Ectodermal cell (in vitro differentiated cells): ENCODE measurements at regions not wholly inside any gene's neighbourhood (a gene's known extent, or its start where the extent isn't known, plus 50 kb on each side); places are given as distances from the start of the nearest gene placed in this dataset.

ENCODE experiments used
- H3K27ac ChIP-seq: 2 replicates; pipeline ENCODE4 v1.7.0; 2013; ENCODE audit warnings: mild to moderate bottlenecking, low read depth, low read length; ENCODE audit not compliant: insufficient read depth, poor library complexity, severe bottlenecking
- H3K27me3 ChIP-seq: 2 replicates; pipeline ENCODE4 v1.7.0; 2013; ENCODE audit warnings: mild to moderate bottlenecking, low read length; ENCODE audit not compliant: insufficient read depth, control insufficient read depth, poor library complexity, severe bottlenecking
- H3K36me3 ChIP-seq: one replicate; pipeline ENCODE4 v1.7.0; 2013; ENCODE audit warnings: low read length; ENCODE audit not compliant: control insufficient read depth, insufficient read depth
- H3K4me1 ChIP-seq: one replicate; pipeline ENCODE4 v1.7.0; 2013; ENCODE audit warnings: low read length; ENCODE audit not compliant: control insufficient read depth, insufficient read depth
- H3K4me3 ChIP-seq: 2 replicates; pipeline ENCODE4 v1.7.0; 2013; ENCODE audit warnings: low read depth, low read length, control low read depth; ENCODE audit not compliant: insufficient read depth
- H3K9me3 ChIP-seq: 2 replicates; pipeline ENCODE4 v1.7.0; 2013; ENCODE audit warnings: mild to moderate bottlenecking, low read length, moderate library complexity; ENCODE audit not compliant: control insufficient read depth
- WGBS, 2 experiments: methylation state at CpG; one replicate each; pipeline ENCODE4 v1.1.7; 2013; ENCODE audit warnings: missing lambda C conversion rate in 2 of 2; 5-methylcytosine and 5-hydroxymethylcytosine counted together

DNA sequence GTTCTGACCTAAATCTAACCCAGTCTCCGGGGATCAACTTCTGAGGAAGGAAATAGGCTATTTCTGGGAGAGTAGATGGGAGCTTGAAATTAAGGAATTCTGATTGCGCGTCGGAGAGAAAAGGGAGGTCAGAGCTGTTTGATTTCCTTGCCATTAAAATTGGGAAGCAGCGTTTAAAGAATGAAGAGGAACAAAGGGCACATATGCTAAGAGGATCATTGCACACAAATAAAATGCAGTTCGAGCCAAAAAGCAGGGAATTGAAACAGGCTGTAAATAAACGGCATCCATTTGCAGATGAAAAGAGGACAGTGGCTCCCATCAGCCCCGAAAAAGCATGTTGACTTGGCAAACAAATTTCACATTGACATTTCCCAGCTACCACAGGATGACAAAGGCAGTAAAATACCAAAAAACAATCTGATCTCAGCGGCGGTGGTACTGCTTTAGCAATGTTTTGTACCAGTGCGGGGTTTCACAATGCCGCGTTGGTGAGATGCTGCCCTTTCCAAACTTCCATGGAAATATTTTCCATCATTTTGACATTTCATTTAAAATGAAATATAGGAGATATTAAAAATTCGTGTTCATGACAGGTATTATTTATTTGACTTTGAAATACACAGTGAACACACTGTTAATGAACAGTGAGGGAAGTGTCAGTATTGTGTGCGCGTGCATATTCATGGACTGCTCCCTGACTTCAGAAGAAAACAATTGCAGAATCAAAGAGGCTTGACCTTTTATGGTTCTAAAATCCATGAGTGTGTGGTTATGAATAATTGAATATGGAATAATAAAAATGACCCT is 108.8 kb downstream of the SQOR start:
- Histone ChIP-seq H3K27me3 (no peaks in the 10 kb centered on the region), H3K9me3 (no peaks in the 10 kb centered on the region), H3K36me3 (no peaks in the 10 kb centered on the region), H3K4me1 (no peaks in the 10 kb centered on the region), H3K4me3 (no peak overlapping the region), H3K27ac (no peak overlapping the region)
- 76 to 77% methylated on average over 16 of the region's 16 CpGs for WGBS, 2 experiments

GRCh38 chr15:45744236-45744589 is 109.4 kb downstream of the SQOR start:
- Histone ChIP-seq H3K4me3 (no peak overlapping the region), H3K4me1 (no peaks in the 10 kb centered on the region), H3K27me3 (no peaks in the 10 kb centered on the region), H3K36me3 (no peaks in the 10 kb centered on the region), H3K27ac (no peak overlapping the region), H3K9me3 (no peaks in the 10 kb centered on the region)
- 93% methylated on average over 4 of the region's 4 CpGs for WGBS, 2 experiments

DNA sequence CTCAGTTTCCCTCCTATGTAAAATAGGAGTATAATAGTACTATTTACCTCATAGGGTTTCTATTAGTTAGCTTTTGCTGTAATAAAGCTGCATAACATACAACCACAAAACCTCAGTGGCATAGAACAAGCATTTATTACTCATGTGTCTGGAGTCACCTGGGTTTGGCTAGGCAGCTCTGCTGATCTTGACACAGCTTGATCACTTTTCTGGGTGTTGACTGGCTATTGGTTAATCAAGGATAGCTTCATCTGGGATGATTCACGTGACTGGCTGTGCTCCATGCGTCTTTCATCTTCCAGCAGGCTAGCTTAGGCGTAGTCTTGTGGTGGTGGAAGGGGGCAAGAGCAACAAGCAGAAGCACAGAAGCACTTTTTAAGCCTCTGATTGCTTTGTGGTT is 112.6 kb downstream of the SQOR start:
- no peaks in the 10 kb centered on the region for H3K27me3 ChIP-seq
- 80 to 82% methylated on average over 3 of the region's 3 CpGs for WGBS, 2 experiments

GRCh38 chr15:45751629-45752028 is 116.8 kb downstream of the SQOR start:
- Histone ChIP-seq H3K27ac (no peak overlapping the region), H3K4me1 (no peaks in the 10 kb centered on the region), H3K9me3 (no peaks in the 10 kb centered on the region), H3K27me3 (no peaks in the 10 kb centered on the region), H3K4me3 (no peak overlapping the region), H3K36me3 (no peaks in the 10 kb centered on the region)
- 89% methylated on average over 3 of the region's 3 CpGs; no CpG with 5 or more reads in 1 of the 2 experiments for WGBS, 2 experiments

More for the DNA sequence above, 112.6 kb downstream of the SQOR start:
- Histone ChIP-seq H3K4me1 (no peaks in the 10 kb centered on the region), H3K27ac (no peak overlapping the region), H3K9me3 (no peaks in the 10 kb centered on the region), H3K36me3 (no peaks in the 10 kb centered on the region), H3K4me3 (no peak overlapping the region)

DNA sequence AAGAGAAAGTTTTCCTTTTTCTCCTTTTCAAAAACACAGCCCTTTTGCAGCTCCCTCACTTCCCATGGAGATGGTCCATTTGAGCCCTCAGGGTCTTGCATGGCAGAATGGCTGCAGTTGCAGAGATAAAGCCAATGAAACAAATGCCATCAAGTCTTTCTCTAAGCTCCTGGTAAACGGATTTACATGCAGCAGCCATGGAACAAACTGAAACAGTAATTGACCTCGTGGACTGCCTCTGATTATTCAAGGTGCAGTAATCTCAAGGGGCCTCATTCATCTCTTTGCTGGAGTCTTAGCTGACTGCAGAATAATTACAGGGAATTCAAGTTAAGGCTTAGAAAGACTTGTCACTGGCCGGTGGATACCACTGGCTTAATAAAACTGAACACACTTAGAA is 125.1 kb downstream of the SQOR start:
- Histone ChIP-seq H3K27ac (peak overlapping the region; percentile 30), H3K27me3 (no peaks in the 10 kb centered on the region), H3K4me3 (no peak overlapping the region), H3K9me3 (no peaks in the 10 kb centered on the region), H3K36me3 (no peaks in the 10 kb centered on the region), H3K4me1 (peaks cover 9% of the 10 kb centered on the region)
- WGBS, 2 experiments = 45 to 65% methylated on average over 3 of the region's 3 CpGs

GRCh38 chr15:45762726-45763125 is 127.9 kb downstream of the SQOR start:
- WGBS, 2 experiments = 90 to 94% methylated on average over 1 of the region's 1 CpG
- no peak overlapping the region for H3K4me3 ChIP-seq
- H3K27ac ChIP-seq = no peak overlapping the region
- no peaks in the 10 kb centered on the region for H3K27me3 ChIP-seq
- no peaks in the 10 kb centered on the region for H3K9me3 ChIP-seq
- H3K4me1 ChIP-seq = peaks cover 9% of the 10 kb centered on the region
- no peaks in the 10 kb centered on the region for H3K36me3 ChIP-seq

GRCh38 chr15:45763170-45763869 is 128.5 kb downstream of the SQOR start:
- WGBS, 2 experiments = 96% methylated on average over 5 of the region's 6 CpGs
- no peaks in the 10 kb centered on the region for H3K27me3 ChIP-seq
- H3K4me3 ChIP-seq = no peak overlapping the region
- H3K9me3 ChIP-seq = no peaks in the 10 kb centered on the region
- H3K27ac ChIP-seq = no peak overlapping the region
- H3K36me3 ChIP-seq = no peaks in the 10 kb centered on the region
- peaks cover 9% of the 10 kb centered on the region for H3K4me1 ChIP-seq

GRCh38 chr15:45773149-45773548 is 138.3 kb downstream of the SQOR start:
- Histone ChIP-seq H3K4me3 (no peak overlapping the region), H3K4me1 (no peaks in the 10 kb centered on the region)
- WGBS, 2 experiments = 88 to 90% methylated on average over 3 of the region's 3 CpGs

GRCh38 chr15:45776772-45777171 is 141.9 kb downstream of the SQOR start:
- Histone ChIP-seq H3K4me3 (no peak overlapping the region), H3K27ac (no peak overlapping the region), H3K4me1 (peaks cover 7% of the 10 kb centered on the region), H3K27me3 (no peaks in the 10 kb centered on the region), H3K9me3 (no peaks in the 10 kb centered on the region), H3K36me3 (no peaks in the 10 kb centered on the region)
- WGBS, 2 experiments = 90 to 91% methylated on average over 4 of the region's 4 CpGs

More at GRCh38 chr15:45773149-45773548, 138.3 kb downstream of the SQOR start:
- no peaks in the 10 kb centered on the region for H3K27me3 ChIP-seq
- H3K27ac ChIP-seq = no peak overlapping the region
- H3K9me3 ChIP-seq = no peaks in the 10 kb centered on the region
- no peaks in the 10 kb centered on the region for H3K36me3 ChIP-seq

DNA sequence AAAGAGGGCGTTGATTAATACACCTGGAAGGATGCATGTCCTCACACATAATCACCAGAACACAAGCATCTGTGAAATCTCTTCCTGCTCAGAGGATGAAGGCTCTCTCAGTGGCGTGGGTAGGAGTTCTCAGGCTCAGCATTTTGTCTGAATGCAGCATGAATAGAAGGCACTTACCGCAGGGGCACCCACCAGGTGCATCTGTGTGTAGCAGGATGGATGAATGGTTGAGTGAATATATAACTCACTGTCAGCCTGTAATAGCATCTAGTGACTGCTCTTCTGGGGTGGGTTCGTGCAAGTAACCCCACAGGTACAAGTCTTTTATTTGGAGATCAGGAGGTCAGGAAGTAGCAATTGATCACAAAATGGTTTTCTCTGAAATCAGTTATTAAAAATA is 143.0 kb downstream of the SQOR start:
- Histone ChIP-seq H3K4me3 (no peak overlapping the region), H3K36me3 (no peaks in the 10 kb centered on the region), H3K27me3 (no peaks in the 10 kb centered on the region), H3K4me1 (peaks cover 13% of the 10 kb centered on the region), H3K9me3 (no peaks in the 10 kb centered on the region), H3K27ac (no peak overlapping the region)
- WGBS, 2 experiments = 86 to 97% methylated on average over 4 of the region's 4 CpGs
